Panc1 (cell line): ENCODE measurements at regions not wholly inside any gene's neighbourhood (a gene's known extent, or its start where the extent isn't known, plus 50 kb on each side); places are given as distances from the start of the nearest gene placed in this dataset.
"Not testable (repeated sequence)": the region's sequence is repeated elsewhere in the genome, so short reads cannot be mapped to it uniquely, and the experiment has no call there.

Experiments used
- ATAC-seq: fragments of 200-7000 bp; cut with Tn5 transposase; 2 replicates; pipeline ENCODE4 v1.9.1; 2020; ENCODE audit warnings: mild to moderate bottlenecking, moderate library complexity
- BruUV-seq: library from RNA; stranded (reverse); fragments of 400-500 nt; replicated peaks from 2 replicates; lab custom pipeline; 2021; lab: Mats Ljungman, UMichigan
- CTCF ChIA-PET: fragments of 300-600 bp; sonication (Branson Sonifier 250); formaldehyde crosslinking; loops from one replicate; lab custom pipeline; 2022; ENCODE audit warnings: antibody characterized with exemption; lab: Charles Lee
- POLR2A ChIA-PET: fragments of 300-600 bp; sonication (Branson Sonifier 250); formaldehyde crosslinking; loops from one replicate; lab custom pipeline; 2022; ENCODE audit warnings: antibody characterized with exemption; lab: Charles Lee
- DNase-seq: peaks from one replicate; pipeline ENCODE4 v3.0.0-alpha.2; 2010; ENCODE audit warnings: low read depth, low spot score
- H3K27ac ChIP-seq: 2 replicates; pipeline ENCODE4 v1.5.1; 2011; ENCODE audit warnings: mild to moderate bottlenecking, low read length, inconsistent platforms
- H3K27me3 ChIP-seq: fragments of 200-500 bp; sonication (Bioruptor generic); 2 replicates; pipeline ENCODE4 v1.6.0; 2014; ENCODE audit warnings: low read length, inconsistent platforms; ENCODE audit not compliant: control insufficient read depth, insufficient read depth
- H3K36me3 ChIP-seq: fragments of 200-500 bp; sonication (Bioruptor generic); 2 replicates; pipeline ENCODE4 v1.5.1; 2014; ENCODE audit warnings: inconsistent platforms, mild to moderate bottlenecking, low read length, moderate library complexity; ENCODE audit not compliant: control insufficient read depth, insufficient read depth
- H3K4me1 ChIP-seq: 2 replicates; pipeline ENCODE4 v1.5.1; 2011; ENCODE audit warnings: inconsistent platforms, mild to moderate bottlenecking, low read length, moderate library complexity; ENCODE audit not compliant: control insufficient read depth, insufficient read depth
- H3K4me3 ChIP-seq, 2 experiments: 2 replicates each; pipeline ENCODE4 v1.5.1; 2011 to 2012; ENCODE audit warnings: low read depth in 2 of 2, low read length in 2 of 2, mild to moderate bottlenecking in 2 of 2, inconsistent platforms in 1 of 2, moderate library complexity in 1 of 2
- H3K9me3 ChIP-seq: fragments of 200-500 bp; sonication (Bioruptor generic); 2 replicates; pipeline ENCODE4 v1.5.1; 2014; ENCODE audit warnings: low read depth, mild to moderate bottlenecking, inconsistent platforms, low read length, moderate library complexity; ENCODE audit not compliant: control insufficient read depth, insufficient read depth
- CTCF ChIP-seq: fragments of 450-650 bp; IDR thresholded peaks from 2 replicates; pipeline ENCODE4 v1.5.1; 2017; ENCODE audit warnings: mild to moderate bottlenecking
- POLR2AphosphoS5 ChIP-seq: IDR thresholded peaks from 2 replicates; pipeline ENCODE4 v1.6.1; 2012; ENCODE audit warnings: mild to moderate bottlenecking, low read depth, low read length, moderate library complexity
- REST ChIP-seq, 2 experiments: IDR thresholded peaks; 2 replicates each; pipeline ENCODE4 v1.6.1; 2011 to 2012; ENCODE audit warnings: low read depth in 2 of 2, control low read depth in 1 of 2, low read length in 1 of 2, mild to moderate bottlenecking in 1 of 2, moderate library complexity in 1 of 2; ENCODE audit not compliant: insufficient read depth in 1 of 2
- SIN3A ChIP-seq: IDR thresholded peaks from 2 replicates; pipeline ENCODE4 v1.6.1; 2012; ENCODE audit warnings: low read depth, mild to moderate bottlenecking, low read length, moderate library complexity, borderline replicate concordance; ENCODE audit not compliant: insufficient read depth
- TCF7L2 ChIP-seq: IDR thresholded peaks from 2 replicates; pipeline ENCODE4 v1.6.1; 2011; ENCODE audit warnings: mild to moderate bottlenecking, low read depth, low read length, inconsistent platforms
- in situ Hi-C: cut with HindIII; loops from 2 replicates; pipeline ENCODE4 v1.10.0; 2016; ENCODE audit warnings: low sequenced_read_pairs, low pct_unique_long_range_greater_than_20kb
- intact Hi-C: fragments of 100-400 bp; cut with micrococcal nuclease; formaldehyde crosslinking; loops from one replicate; pipeline ENCODE4 v1.10.0; 2022; ENCODE audit not compliant: unreplicated experiment

GRCh38 chr5:56294354-56294753 is 61.2 kb upstream of the ANKRD55 start:
- no peak overlapping the region for H3K4me3 ChIP-seq
- H3K27ac ChIP-seq: no peak overlapping the region
- ChIA-PET CTCF (no interaction called here), POLR2A (no interaction called here)
- no peak for DNase-seq
- TF ChIP-seq POLR2AphosphoS5 (no peak), CTCF (no peak), SIN3A (no peak), REST (IDR thresholded peaks at IDR 0.05; ENCODE audit: insufficient read depth in 1 of 2, low read depth in 2 of 2, low read length in 1 of 2) (no peak), TCF7L2 (no peak)
- ATAC-seq: no peak
- in situ Hi-C loops (no loop called here), intact Hi-C loops (no loop called here)
- no peaks in the 10 kb centered on the region for H3K9me3 ChIP-seq
- H3K36me3 ChIP-seq: no peaks in the 10 kb centered on the region
- H3K27me3 ChIP-seq: no peaks in the 10 kb centered on the region
- no peaks in the 10 kb centered on the region for H3K4me1 ChIP-seq
- BruUV-seq: no TSS peak

- in situ Hi-C loops, H3K4me3 ChIP-seq, POLR2A ChIA-PET, H3K27me3 ChIP-seq, CTCF ChIA-PET, H3K27ac ChIP-seq, DNase-seq, H3K4me1 ChIP-seq, intact Hi-C loops, H3K36me3 ChIP-seq, H3K9me3 ChIP-seq, ATAC-seq, BruUV-seq: not testable (repeated sequence)
Observed at GRCh38 chr5:56292874-56293273, 59.7 kb upstream of the ANKRD55 start.

- ChIA-PET CTCF (interaction anchor here (0.6 kb wide), 1 partner anchor 308 kb away, joined by 3 read pairs; no protein-coding TSS in a partner anchor), POLR2A (no interaction called here)
- ATAC-seq (no peak), DNase-seq (no peak)
- Histone ChIP-seq H3K27ac (no peak overlapping the region), H3K27me3 (no peaks in the 10 kb centered on the region), H3K4me3 (no peak overlapping the region), H3K4me1 (no peaks in the 10 kb centered on the region), H3K9me3 (no peaks in the 10 kb centered on the region), H3K36me3 (no peaks in the 10 kb centered on the region)
- intact Hi-C loops: no loop called here
- TF ChIP-seq SIN3A (no peak), TCF7L2 (no peak), REST (IDR thresholded peaks at IDR 0.05; ENCODE audit: insufficient read depth in 1 of 2, low read depth in 2 of 2, low read length in 1 of 2) (no peak), POLR2AphosphoS5 (no peak), CTCF (no peak)
- BruUV-seq: no TSS peak
- in situ Hi-C loops: no loop called here
Observed at GRCh38 chr5:56291661-56292374, 58.7 kb upstream of the ANKRD55 start.
